Thymus (tissue), 11 donors: ENCODE measurements at regions not wholly inside any gene's neighbourhood (a gene's known extent, or its start where the extent isn't known, plus 50 kb on each side); places are given as distances from the start of the nearest gene placed in this dataset.
A peak's percentile ranks its signal among the peaks of the same experiment; 100 is the strongest.
"Not testable (repeated sequence)": the region's sequence is repeated elsewhere in the genome, so short reads cannot be mapped to it uniquely, and the experiment has no call there.

ENCODE experiments used
- DNase-seq, 9 donors: peaks; one replicate each; pipeline ENCODE4 v3.0.0-alpha.2; 2013; ENCODE audit warnings: low spot score in 9 of 9, low read depth in 6 of 9, missing footprints in 1 of 9
- H3K27ac ChIP-seq, 2 donors: one replicate each; pipeline ENCODE4 v1.5.1; 2013; ENCODE audit warnings: control low read depth in 1 of 2, low read depth in 1 of 2, low read length in 1 of 2, mild to moderate bottlenecking in 1 of 2, moderate library complexity in 1 of 2
- H3K27me3 ChIP-seq, 2 donors: one replicate each; pipeline ENCODE4 v1.5.1; 2013; ENCODE audit warnings: low read length in 1 of 2; ENCODE audit not compliant: control insufficient read depth in 2 of 2, insufficient read depth in 1 of 2
- H3K36me3 ChIP-seq, 2 donors: one replicate each; pipeline ENCODE4 v1.5.1; 2013; ENCODE audit warnings: low read length in 1 of 2, mild to moderate bottlenecking in 1 of 2, moderate library complexity in 1 of 2; ENCODE audit not compliant: control insufficient read depth in 2 of 2, insufficient read depth in 2 of 2
- H3K4me1 ChIP-seq, 2 donors: one replicate each; pipeline ENCODE4 v1.5.1; 2013; ENCODE audit warnings: low read length in 2 of 2; ENCODE audit not compliant: control insufficient read depth in 2 of 2, insufficient read depth in 2 of 2
- H3K4me3 ChIP-seq, 2 donors: one replicate each; pipeline ENCODE4 v1.5.1; 2013; ENCODE audit warnings: low read length in 2 of 2, control low read depth in 1 of 2, mild to moderate bottlenecking in 1 of 2
- H3K9me3 ChIP-seq, 2 donors: one replicate each; pipeline ENCODE4 v1.5.1; 2013; ENCODE audit warnings: low read length in 1 of 2, mild to moderate bottlenecking in 1 of 2; ENCODE audit not compliant: control insufficient read depth in 2 of 2, insufficient read depth in 1 of 2
- WGBS: extraction: QIAGEN DNeasy Blood & Tissue Kit; methylation state at CpG from one replicate; pipeline ENCODE4 v1.1.7; 2013; 5-methylcytosine and 5-hydroxymethylcytosine counted together
- donor health status: healthy.

GRCh38 chr1:102239247-102239646 lies 242.5 kb upstream of the OLFM3 start:
- no peaks in the 10 kb centered on the region for H3K4me1 ChIP-seq
- H3K36me3 ChIP-seq: no peaks in the 10 kb centered on the region
- no peaks in the 10 kb centered on the region for H3K27me3 ChIP-seq
- H3K27ac ChIP-seq: no peak overlapping the region
- H3K9me3 ChIP-seq: peaks cover 0 to 1% of the 10 kb centered on the region in 2 donors
- WGBS: 89% methylated on average over 3 of the region's 3 CpGs
- DNase-seq: no peak
- no peak overlapping the region for H3K4me3 ChIP-seq

GRCh38 chr1:102234753-102235359 lies 238.1 kb upstream of the OLFM3 start:
- no peak for DNase-seq
- no peak overlapping the region for H3K4me3 ChIP-seq
- peaks cover 0 to 1% of the 10 kb centered on the region in 2 donors for H3K9me3 ChIP-seq
- no peaks in the 10 kb centered on the region for H3K27me3 ChIP-seq
- no peaks in the 10 kb centered on the region for H3K4me1 ChIP-seq
- no peaks in the 10 kb centered on the region for H3K36me3 ChIP-seq
- WGBS: 91% methylated on average over 31 of the region's 31 CpGs
- no peak overlapping the region for H3K27ac ChIP-seq

- no peak overlapping the region for H3K4me3 ChIP-seq
- no peaks in the 10 kb centered on the region for H3K4me1 ChIP-seq
- H3K27me3 ChIP-seq: no peaks in the 10 kb centered on the region
- WGBS: 80% methylated on average over 2 of the region's 2 CpGs
- DNase-seq: no peak
- no peak overlapping the region for H3K27ac ChIP-seq
- no peaks in the 10 kb centered on the region for H3K36me3 ChIP-seq
- H3K9me3 ChIP-seq: no peaks in the 10 kb centered on the region
These were observed 222.7 kb upstream of the OLFM3 start for GRCh38 chr1:102219463-102219862.

GRCh38 chr1:102210891-102211290 lies 214.2 kb upstream of the OLFM3 start:
- H3K27ac ChIP-seq, H3K4me3 ChIP-seq, H3K27me3 ChIP-seq, DNase-seq, H3K36me3 ChIP-seq, H3K4me1 ChIP-seq, H3K9me3 ChIP-seq: not testable (repeated sequence)
- WGBS: 89% methylated on average over 3 of the region's 3 CpGs

- H3K9me3 ChIP-seq: no peaks in the 10 kb centered on the region
- H3K4me3 ChIP-seq: no peak overlapping the region
- no peaks in the 10 kb centered on the region for H3K27me3 ChIP-seq
- no peak overlapping the region for H3K27ac ChIP-seq
- H3K4me1 ChIP-seq: no peaks in the 10 kb centered on the region
- DNase-seq: peak in 3 of 9 donors; percentile 1 to 35 (median 13)
- WGBS: 62% methylated on average over 2 of the region's 2 CpGs
- H3K36me3 ChIP-seq: no peaks in the 10 kb centered on the region
These were observed 195.0 kb upstream of the OLFM3 start for GRCh38 chr1:102191723-102192122.

GRCh38 chr1:102190429-102190828 lies 193.7 kb upstream of the OLFM3 start:
- 52% methylated on average over 1 of the region's 1 CpG for WGBS
- no peaks in the 10 kb centered on the region for H3K9me3 ChIP-seq
- no peaks in the 10 kb centered on the region for H3K4me1 ChIP-seq
- no peak overlapping the region for H3K27ac ChIP-seq
- H3K36me3 ChIP-seq: no peaks in the 10 kb centered on the region
- H3K4me3 ChIP-seq: no peak overlapping the region
- no peaks in the 10 kb centered on the region for H3K27me3 ChIP-seq
- DNase-seq: no peak

- no peak overlapping the region for H3K27ac ChIP-seq
- H3K4me3 ChIP-seq: no peak overlapping the region
- no peaks in the 10 kb centered on the region for H3K36me3 ChIP-seq
- no peaks in the 10 kb centered on the region for H3K27me3 ChIP-seq
- 93% methylated on average over 2 of the region's 2 CpGs for WGBS
- DNase-seq: no peak
- H3K9me3 ChIP-seq: no peaks in the 10 kb centered on the region
- no peaks in the 10 kb centered on the region for H3K4me1 ChIP-seq
These were observed 189.8 kb upstream of the OLFM3 start for GRCh38 chr1:102186536-102186935.

GRCh38 chr1:102185260-102185659 lies 188.5 kb upstream of the OLFM3 start:
- H3K36me3 ChIP-seq: no peaks in the 10 kb centered on the region
- H3K27me3 ChIP-seq: no peaks in the 10 kb centered on the region
- no peak for DNase-seq
- no peak overlapping the region for H3K4me3 ChIP-seq
- no peaks in the 10 kb centered on the region for H3K4me1 ChIP-seq
- no peak overlapping the region for H3K27ac ChIP-seq
- no peaks in the 10 kb centered on the region for H3K9me3 ChIP-seq
- WGBS: 37% methylated on average over 1 of the region's 1 CpG

GRCh38 chr1:102184477-102184876 lies 187.8 kb upstream of the OLFM3 start:
- Histone ChIP-seq H3K9me3 (no peaks in the 10 kb centered on the region), H3K27ac (no peak overlapping the region), H3K4me3 (no peak overlapping the region), H3K4me1 (no peaks in the 10 kb centered on the region), H3K27me3 (no peaks in the 10 kb centered on the region), H3K36me3 (no peaks in the 10 kb centered on the region)
- no peak for DNase-seq

GRCh38 chr1:102183711-102184110 lies 187.0 kb upstream of the OLFM3 start:
- Histone ChIP-seq H3K27ac (no peak overlapping the region), H3K9me3 (no peaks in the 10 kb centered on the region), H3K27me3 (no peaks in the 10 kb centered on the region), H3K4me1 (no peaks in the 10 kb centered on the region), H3K36me3 (no peaks in the 10 kb centered on the region), H3K4me3 (no peak overlapping the region)
- whole genome bisulfite sequencing: 94% methylated on average over 2 of the region's 2 CpGs
- no peak for DNase-seq
